GM18505 (cell line): ENCODE measurements at regions not wholly inside any gene's neighbourhood (a gene's known extent, or its start where the extent isn't known, plus 50 kb on each side); places are given as distances from the start of the nearest gene placed in this dataset.

ENCODE experiments used
- ATAC-seq: cut with Tn5 transposase; IDR thresholded peaks from one replicate; pipeline ENCODE4 v1.9.1; 2021; ENCODE audit not compliant: unreplicated experiment
- POLR2A ChIP-seq: IDR thresholded peaks from 4 replicates; pipeline ENCODE4 v1.6.1; 2011; ENCODE audit warnings: borderline replicate concordance; ENCODE audit not compliant: insufficient read depth, insufficient read length; ENCODE audit errors: extremely low read depth

DNA sequence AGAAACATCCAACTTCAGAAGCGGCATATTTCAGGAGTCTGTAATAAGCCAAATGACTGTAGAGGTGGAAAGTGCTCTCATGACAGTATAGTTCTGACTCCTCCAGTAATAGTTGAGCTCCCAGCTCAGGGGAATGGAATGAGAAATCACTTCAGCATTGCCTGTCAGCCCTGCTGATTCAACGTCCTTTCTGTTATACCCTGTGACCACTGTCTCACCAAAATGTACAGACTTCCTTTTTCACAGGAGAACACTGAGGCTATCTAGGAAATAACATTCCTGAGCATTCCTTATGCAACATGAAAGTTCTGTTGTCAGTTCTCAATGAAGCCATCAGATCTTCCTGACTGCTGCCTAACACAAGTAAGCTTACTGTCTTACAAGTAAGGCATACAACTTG is 284.5 kb upstream of the MME start:
- TF ChIP-seq POLR2A = no peak
- ATAC-seq = no peak

DNA sequence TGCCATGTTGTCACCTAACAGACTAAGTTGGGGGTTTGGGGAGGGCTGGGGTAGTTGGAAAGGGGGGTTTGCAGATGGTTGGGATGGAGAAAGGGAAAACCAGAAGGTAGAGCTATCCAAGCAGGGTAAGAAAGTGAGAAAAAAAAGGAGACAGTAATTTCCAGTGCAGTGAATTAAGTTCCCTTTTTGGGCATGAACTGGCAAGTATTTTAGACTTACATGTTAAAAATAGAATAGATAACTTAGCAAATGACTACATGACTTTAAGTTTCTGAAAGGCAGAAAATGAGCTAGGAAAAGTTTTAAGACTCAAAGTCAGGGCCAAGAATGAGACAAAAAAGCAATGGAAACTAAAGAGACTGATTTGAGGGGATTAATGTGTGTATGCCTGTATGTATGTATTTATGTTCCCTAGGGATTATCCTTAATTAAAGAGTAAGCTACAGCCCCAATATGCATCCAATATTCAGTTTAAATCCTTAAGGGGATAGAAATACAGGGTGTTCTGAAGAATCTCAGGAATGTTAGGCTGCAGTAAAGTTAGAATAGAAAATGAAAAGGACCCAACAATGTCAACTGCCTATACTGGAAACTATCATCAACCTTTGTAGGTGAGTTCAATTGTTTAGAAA is 285.2 kb upstream of the MME start:
- TF ChIP-seq POLR2A = no peak
- no peak for ATAC-seq

GRCh38 chr3:154794391-154794790 is 285.7 kb upstream of the MME start:
- ATAC-seq = no peak
- no peak for TF ChIP-seq POLR2A

DNA sequence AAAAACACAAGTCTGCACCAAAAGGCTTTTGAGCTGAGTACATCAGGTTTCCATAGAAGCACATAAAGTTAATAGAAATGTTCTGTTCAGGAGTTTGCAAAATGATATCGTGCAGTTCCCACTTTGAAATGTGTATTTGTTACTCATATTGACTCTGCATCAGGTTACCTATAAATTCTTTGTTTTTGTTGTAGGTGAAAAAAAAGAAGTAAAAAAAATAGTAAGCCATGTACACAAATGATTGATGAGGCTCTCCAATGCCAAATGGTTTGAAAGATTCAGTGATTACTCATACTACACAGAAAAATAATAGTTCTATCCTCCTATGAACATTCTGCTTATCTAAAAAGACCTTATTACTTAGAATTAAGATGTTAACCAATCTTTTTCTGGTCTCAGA is 287.3 kb upstream of the MME start:
- ATAC-seq = no peak
- TF ChIP-seq POLR2A = no peak

DNA sequence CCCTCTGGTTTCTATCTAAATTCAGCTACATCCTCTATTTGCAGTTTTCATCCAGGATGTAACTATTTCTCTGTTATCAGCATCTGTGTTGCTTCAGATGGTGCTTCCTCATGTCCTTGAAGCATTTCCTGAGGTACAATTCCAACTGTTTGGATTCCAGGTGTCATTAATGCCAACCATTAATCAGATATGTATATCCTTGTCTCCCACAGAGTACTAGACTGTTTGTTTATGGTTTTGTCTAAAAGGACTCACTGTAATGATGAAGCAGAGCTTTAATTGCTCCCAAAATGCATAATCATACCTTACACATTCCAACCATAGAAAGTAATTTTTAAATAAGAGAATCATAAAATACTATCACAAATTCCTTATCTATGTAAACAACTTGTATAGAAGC is 288.5 kb upstream of the MME start:
- ATAC-seq = no peak
- TF ChIP-seq POLR2A = no peak

DNA sequence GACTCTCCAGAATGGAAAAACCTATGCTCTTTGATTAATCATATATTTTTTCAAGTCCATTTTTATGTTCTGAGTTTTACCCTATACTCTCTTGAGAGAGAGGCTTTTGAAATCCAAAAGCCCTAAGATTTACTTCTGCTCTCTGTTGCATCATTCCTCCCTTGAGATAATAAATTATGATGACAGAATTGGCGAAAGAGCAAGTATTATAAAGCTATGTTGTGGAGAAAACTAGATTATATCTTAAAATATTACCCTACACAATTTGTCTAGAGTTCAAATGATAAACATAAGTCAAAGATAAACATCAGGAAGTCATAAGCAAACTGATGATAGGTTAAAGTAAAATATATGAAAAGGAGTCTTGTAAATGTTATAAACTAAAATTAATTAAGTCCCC is 293.4 kb upstream of the MME start:
- ATAC-seq = no peak
- TF ChIP-seq POLR2A = no peak

GRCh38 chr3:154783521-154783931 is 296.6 kb upstream of the MME start:
- no peak for TF ChIP-seq POLR2A
- no peak for ATAC-seq

DNA sequence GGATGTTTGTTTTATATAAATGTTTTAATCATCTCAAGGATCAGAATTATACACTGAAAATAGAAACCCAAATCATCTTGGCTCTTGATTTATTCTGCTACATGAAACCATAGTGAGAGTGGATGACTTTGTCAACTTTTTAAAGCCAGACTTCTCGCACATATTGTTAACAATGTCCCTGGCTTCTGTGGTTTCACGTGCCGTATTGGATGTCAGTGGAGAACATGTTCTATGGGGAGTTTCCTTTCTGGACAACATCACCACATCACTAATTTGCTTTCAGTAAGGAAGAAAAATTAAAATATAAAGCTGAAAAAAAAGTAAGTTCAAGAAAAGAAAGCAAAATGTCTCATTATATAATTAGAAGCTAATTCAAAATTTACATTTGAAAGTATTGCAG is 297.1 kb upstream of the MME start:
- no peak for TF ChIP-seq POLR2A
- ATAC-seq = no peak

- no peak for TF ChIP-seq POLR2A
- ATAC-seq = no peak
Observed at GRCh38 chr3:154782151-154782550, 298.0 kb upstream of the MME start.

DNA sequence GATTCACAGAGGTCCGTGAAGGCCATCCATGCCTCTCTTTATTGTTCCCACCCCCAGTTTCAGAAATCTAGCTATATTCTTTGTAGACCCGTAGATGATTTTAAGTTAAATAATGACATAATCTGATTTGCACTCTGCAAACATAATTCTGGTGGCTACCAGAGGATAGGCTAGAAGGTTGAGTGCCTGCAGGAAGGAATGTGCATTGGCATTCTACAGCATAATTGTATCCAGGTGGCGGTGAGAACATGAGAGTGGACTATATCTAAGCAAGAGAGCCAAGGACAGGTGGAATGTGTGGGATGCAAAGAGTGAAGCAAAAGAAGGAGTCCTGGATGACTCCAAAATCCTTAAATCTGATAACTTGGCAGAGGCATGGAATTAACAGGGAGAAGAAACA is 298.5 kb upstream of the MME start:
- no peak for ATAC-seq
- no peak for TF ChIP-seq POLR2A

GRCh38 chr3:154780263-154780662 is 299.9 kb upstream of the MME start:
- no peak for TF ChIP-seq POLR2A
- no peak for ATAC-seq

GRCh38 chr3:154779571-154779970 is 300.5 kb upstream of the MME start:
- TF ChIP-seq POLR2A = no peak
- no peak for ATAC-seq

DNA sequence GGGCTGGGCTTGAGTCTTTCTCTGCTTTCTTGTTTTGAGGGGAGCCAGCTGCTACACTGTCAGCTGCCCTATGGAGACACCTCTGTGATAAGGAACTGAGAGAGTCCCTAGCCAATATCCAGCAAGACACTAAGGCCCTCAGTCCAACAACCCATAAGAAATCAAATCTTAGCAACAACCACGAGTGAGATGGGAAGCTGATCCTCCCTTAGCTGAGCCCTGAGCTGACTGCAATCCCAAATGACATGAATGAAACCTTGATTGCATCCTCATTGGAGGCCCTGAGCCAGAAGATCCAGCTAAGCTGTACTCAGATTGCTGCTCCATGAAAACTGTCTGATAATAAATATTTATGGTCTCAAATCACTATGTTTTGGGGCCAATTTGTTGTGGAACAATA is 302.1 kb upstream of the MME start:
- no peak for TF ChIP-seq POLR2A
- ATAC-seq = no peak

DNA sequence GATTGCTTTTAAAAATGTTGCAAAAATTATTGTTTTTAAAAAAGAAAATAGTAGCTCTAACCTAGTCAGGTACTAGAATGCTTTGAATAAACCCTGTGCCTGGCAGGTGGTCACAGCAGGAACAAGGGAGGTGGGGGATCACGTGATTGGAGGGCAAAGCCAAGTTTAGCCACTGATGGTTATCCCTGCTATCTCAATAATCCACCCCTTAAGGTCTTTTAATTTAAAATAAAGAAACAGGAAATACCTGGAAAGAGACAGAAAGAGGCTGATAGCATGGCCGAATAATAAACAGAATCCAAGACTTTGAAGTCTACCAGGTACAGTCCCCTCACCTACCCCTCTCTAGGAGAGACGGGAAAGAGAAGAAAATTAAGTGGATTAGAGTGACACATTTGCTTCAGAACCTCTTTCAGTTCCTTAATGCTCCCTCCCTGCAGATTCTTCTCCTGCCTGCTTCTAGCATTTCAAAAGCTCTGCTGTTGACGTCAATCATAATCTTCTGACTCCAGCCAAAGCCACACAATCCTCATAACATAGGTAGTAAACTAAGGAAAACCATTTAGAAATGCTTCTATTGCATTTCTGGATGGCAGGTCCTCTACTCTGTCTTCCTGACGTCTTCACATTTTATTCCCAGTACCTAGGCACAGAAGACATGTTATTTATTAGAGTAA is 303.4 kb upstream of the MME start:
- no peak for TF ChIP-seq POLR2A
- ATAC-seq = no peak
